Left colon (tissue), 2 donors: ENCODE measurements at regions not wholly inside any gene's neighbourhood (a gene's known extent, or its start where the extent isn't known, plus 50 kb on each side); places are given as distances from the start of the nearest gene placed in this dataset.

ENCODE experiments used
- ATAC-seq: fragments of 200-7000 bp; cut with Tn5 transposase; one replicate; pipeline ENCODE4 v1.9.1; 2020; ENCODE audit warnings: mild to moderate bottlenecking, moderate library complexity
- DNase-seq, 2 donors: peaks; one replicate each; pipeline ENCODE4 v3.0.0-alpha.2; 2020
- intact Hi-C, 2 donors: fragments of 100-400 bp; cut with DNase I in 1 of 2; cut with micrococcal nuclease in 1 of 2; formaldehyde crosslinking; loops; one replicate each; pipeline versions ENCODE4 v1.11.2 to v1.14.0; 2022; cut with DNase I, micrococcal nuclease
- donor health status: DM: no; HTN: no; CAD: no.
- donor health status: DM: yes; HTN: yes; CAD: no.

DNA sequence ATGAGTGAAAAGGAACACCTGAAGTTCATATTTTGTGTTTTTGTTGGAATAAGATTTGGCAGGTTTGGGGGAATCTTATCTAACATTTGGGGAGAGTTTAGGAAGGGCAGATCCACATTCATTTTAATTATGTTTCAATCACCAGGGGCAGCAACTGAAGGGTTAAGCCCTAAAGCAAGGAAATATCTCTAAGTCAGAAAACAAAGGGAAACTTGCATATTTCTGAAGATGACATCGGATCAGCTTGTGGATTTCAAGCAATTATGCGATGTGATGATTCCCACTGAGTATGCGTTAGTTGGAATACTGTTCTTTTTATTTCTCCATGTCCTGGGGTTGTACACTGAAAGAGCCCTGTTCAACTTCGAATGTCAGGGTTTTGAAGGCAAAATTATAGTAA, 59.8 kb upstream of the NFIB start:
- DNase-seq, result no peak
- intact Hi-C loops, result no loop called here
- ATAC-seq, result no peak

DNA sequence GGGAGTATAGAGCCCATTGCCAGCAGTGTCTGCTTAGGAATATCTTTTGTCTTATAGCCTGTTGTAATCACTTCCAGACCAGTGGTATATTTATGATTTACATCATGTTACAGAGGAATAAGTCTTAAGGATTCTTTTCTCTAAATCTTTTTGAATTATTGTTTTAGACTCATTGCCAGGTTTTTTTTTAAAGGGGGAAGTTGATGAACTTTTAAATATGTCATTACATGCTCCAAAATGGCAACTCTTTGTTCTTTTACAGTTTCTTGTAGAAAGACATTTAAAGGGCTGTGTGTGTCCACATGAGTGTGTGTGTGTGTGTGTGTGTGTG, 59.4 kb upstream of the NFIB start:
- intact Hi-C loops, result no loop called here
- DNase-seq (no peak), ATAC-seq (no peak)

DNA sequence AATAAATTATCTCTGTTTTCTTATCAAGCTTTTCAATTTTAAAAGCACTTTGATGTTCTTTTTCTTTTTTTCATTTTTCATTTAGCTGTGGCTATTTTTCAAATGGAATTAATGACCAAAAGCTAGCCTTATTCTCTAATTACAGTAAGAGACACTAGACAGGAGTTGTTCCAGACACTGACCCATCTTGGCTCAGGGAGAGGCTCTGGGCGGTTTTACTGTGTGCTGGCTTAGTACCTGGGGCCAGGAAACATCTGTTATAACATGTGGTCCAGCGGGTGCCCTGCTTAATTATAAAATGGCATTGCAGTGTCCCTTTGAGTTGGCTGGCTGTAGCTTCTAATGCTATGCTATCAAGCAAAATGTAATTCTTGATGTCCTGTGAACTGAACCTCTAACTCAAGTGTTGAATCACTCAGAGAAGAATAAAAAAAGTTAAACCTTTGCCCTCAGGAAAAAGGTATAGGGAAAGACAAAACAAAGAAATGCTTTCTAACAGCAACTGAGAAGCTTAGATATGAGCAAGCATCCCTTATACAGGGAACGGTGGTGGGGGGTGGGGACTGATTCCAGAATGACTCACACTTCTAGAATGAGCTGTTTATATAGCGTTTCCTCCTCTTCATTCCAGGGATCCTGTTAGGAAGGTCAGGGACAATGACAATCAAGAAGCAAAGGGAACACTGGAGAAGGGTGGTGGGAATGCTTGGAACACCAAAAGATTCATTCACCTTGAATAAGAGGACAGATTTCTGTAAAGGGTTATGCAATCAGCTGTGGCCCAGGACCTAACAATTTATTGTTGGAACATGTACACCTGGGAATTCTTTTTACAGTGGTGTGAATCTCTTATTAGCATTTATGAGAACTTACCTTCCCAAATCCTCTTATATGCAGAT, 58.7 kb upstream of the NFIB start:
- ATAC-seq (no peak), DNase-seq (no peak)
- intact Hi-C loops, result no loop called here

DNA sequence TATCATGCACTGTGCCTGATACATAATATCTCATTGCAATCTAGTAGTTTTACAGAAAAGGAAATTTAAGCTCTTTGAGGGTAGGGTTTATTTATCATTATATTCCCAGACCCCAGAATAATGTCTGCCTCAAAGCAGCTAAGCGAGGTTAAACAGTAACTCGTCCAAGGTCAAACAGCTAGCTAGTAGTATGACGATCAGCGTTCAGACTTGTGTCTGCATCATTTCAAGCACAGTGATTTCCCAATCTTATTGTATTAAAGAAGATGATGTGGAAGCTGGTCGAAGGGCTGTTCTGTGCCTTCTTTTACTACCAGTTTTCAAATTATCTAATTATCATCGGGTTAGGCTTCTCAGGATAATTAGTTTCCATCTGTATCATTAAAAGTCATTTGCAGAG, 55.1 kb upstream of the NFIB start:
- intact Hi-C loops, result no loop called here
- DNase-seq (no peak), ATAC-seq (no peak)

DNA sequence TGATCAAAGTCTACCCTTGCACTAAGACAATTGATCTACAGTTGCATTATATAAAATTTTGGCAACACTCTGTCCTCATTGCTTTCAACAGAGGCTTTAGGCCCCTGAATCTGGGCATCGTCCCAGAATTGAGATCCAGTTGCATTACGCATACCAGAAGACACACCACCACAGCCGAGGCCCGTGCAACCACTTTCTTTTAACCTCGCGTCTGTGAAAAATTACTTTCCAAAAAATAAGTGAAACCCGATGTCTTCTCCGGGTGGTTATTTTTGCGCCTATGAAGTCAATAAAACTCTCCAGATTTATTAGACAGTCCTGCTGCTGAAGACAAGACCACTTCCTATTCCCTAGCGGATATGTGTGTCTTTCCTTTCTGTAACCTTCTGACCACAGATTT, 52.1 kb upstream of the NFIB start:
- ATAC-seq, result no peak
- intact Hi-C loops, result no loop called here
- no peak for DNase-seq

DNA sequence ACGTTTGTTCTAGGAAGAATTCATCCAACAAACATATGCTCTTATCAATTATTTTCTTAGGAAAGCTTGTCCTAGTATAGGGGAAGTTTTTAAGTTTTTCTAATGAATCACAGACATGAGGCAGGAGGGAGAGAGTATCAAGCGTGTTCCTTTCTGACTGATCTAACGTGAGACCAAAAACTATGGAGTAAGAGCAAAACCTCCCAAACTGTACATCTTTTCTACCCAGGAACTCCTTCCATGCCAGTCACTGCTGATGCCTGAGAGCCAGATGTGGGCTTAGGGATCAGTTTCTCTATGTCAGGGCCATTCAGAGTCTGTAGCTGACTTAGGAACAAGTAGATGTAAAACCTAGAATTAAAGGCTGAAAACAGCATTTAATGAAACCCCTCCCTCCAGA, 51.7 kb upstream of the NFIB start:
- intact Hi-C loops, result no loop called here
- no peak for ATAC-seq
- DNase-seq, result no peak
